GM10266 (cell line): ENCODE measurements at regions not wholly inside any gene's neighbourhood (a gene's known extent, or its start where the extent isn't known, plus 50 kb on each side); places are given as distances from the start of the nearest gene placed in this dataset.

Source experiments
- DNase-seq: peaks from one replicate; pipeline ENCODE4 v3.0.0; 2012; ENCODE audit errors: extremely low spot score
- TF ChIP-seq, protein P1 (sequence below): IDR thresholded peaks from 2 replicates; pipeline ENCODE4 v1.5.1; 2012; ENCODE audit warnings: mild to moderate bottlenecking, low read depth; ENCODE audit not compliant: control insufficient read depth, insufficient read depth; ENCODE audit errors: missing control alignments

DNA sequence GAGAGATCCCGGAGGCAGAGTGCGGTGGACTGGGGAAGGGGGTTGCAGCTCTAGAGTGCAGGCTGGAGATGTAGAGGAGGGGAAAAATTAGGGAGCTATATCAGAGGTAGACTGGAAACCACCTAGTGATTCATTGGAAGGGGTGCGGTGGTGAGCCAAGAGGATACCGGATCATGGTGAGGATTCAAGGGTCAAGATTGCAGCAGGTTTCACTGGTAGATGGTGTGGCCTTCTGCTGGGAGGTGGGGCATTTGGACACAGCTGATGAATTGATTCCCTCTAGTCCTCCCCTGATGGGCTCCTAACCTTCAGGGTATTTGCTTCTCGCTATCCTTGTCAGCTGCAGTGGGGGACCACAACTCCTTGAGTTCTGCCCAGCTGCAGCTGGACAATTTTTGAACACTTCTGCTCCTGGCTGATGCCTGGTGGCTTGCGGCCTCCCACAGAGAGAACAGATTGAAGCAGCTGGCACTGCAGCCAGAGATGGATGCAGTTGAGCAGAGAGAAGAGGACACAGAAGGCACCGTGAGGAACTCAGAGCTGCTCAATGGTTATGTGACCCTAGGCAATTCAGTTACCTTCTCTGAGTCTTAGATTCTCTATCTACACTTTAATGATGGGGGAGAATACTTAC, 134.4 kb upstream of the ABCA1 start:
- DNase-seq, result no peak
- TF ChIP-seq, protein P1, sequence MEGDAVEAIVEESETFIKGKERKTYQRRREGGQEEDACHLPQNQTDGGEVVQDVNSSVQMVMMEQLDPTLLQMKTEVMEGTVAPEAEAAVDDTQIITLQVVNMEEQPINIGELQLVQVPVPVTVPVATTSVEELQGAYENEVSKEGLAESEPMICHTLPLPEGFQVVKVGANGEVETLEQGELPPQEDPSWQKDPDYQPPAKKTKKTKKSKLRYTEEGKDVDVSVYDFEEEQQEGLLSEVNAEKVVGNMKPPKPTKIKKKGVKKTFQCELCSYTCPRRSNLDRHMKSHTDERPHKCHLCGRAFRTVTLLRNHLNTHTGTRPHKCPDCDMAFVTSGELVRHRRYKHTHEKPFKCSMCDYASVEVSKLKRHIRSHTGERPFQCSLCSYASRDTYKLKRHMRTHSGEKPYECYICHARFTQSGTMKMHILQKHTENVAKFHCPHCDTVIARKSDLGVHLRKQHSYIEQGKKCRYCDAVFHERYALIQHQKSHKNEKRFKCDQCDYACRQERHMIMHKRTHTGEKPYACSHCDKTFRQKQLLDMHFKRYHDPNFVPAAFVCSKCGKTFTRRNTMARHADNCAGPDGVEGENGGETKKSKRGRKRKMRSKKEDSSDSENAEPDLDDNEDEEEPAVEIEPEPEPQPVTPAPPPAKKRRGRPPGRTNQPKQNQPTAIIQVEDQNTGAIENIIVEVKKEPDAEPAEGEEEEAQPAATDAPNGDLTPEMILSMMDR, result no peak

DNA sequence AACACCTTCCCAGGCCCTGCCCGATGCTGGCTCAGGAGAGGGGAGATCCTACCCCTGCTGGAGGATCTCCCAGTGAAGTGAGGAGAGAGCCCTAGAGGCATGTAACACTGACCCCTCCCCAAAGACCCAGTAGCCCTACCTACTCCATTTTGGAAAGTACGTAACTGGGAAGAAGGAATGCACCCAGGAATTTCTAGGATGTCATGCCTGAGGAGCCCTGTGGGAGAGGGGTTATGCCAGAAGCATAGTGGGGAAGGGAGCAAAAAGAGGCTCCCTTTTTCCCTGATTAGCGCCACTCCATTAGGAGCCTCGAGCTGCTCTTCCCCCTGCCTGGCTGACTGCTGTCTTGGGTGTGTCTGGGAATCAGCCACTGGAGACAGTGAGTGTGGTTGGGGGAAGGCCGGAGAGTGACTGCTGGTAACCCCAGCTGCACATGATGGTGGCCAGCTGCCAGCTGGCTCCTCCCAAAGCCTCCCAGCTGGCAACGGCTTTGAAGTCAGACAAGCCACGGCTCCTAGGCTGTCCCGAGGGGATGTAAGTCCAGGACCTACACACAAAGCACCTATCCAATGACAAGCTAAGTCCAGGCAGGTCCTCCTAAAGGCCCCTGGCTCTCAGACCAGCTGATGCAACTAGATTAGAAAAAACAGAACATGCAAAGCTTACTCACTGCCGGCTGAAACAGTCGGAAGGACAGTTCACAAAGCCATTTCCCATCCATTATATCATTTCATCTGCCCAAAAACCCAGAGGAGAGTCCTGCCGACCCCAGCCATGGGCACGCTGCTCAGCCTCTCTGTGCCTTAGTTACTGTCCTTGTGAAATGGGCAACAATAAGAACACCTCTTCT, 136.5 kb upstream of the ABCA1 start:
- TF ChIP-seq, protein P1, result no peak
- DNase-seq, result no peak

DNA sequence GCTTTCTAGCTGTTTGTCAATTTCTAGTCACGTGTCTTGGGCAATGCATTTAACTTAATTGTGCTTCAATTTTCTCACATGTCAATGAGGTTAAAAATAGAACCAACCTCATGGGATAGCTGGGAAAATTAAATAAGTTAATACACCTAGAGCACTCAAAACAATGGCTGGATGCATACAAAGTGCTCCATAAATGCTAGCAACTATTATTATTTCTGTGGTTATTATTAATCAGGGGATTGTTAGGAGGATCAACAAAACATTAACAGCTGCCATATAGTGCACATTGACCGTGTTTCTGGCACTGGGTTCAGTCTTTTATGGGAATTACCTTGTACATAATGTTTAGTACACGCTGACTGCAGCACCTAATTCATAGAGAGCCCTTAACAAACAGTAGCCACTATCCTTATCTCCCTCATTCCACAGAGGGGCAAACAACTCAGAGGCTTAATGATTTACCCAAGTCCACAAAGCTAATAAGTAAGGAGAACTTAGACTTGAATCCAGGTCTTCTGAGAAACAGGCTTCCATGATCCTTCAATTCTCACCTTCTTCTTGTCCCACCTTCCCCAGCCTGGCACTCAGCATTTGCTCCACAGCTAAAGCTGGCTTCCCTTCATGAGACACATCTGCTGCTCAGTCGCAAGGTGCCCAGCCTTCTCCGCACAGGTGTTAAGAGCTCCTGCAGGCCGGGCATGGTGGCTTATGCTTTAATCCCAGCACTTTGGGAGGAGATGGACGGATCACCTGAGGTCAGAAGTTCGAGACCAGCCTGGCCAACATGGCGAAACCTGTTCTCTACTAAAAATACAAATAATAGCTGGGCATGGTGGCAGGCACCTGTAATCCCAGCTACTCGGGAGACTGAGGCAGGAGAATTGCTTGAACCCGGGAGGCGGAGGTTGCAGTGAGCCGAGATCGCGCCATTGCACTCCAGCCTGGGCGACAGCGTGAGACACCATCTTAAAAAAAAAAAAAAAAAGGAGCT, 137.4 kb upstream of the ABCA1 start:
- TF ChIP-seq, protein P1, result no peak
- no peak for DNase-seq

DNA sequence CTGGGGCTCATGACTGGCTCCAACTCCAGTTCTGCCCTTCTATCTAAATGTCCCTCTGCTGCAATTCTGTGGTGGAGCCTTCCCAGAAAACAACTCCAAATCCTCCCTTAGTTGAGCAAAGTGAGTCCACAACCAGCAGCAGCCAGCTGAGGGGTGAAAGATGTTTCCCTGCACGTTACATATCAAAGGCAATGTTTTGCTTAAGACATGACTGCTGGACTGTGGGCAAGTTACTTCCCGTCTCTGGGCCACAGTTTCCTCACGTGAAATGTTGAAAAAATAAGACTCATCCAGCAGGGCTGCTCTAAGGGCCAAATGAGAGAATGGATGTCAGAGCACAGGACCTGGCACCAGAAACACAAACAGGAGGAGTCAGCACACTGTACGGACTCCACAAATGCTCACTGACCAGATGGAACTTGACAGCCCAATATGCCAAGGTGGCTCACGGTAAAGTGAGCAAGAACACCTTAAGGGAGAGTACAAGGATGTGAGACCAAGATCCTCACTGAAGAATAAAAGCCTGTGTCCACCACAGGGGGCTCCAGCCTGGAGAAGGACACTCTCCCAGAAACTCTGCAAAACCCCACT, 138.4 kb upstream of the ABCA1 start:
- TF ChIP-seq, protein P1, result no peak
- no peak for DNase-seq

DNA sequence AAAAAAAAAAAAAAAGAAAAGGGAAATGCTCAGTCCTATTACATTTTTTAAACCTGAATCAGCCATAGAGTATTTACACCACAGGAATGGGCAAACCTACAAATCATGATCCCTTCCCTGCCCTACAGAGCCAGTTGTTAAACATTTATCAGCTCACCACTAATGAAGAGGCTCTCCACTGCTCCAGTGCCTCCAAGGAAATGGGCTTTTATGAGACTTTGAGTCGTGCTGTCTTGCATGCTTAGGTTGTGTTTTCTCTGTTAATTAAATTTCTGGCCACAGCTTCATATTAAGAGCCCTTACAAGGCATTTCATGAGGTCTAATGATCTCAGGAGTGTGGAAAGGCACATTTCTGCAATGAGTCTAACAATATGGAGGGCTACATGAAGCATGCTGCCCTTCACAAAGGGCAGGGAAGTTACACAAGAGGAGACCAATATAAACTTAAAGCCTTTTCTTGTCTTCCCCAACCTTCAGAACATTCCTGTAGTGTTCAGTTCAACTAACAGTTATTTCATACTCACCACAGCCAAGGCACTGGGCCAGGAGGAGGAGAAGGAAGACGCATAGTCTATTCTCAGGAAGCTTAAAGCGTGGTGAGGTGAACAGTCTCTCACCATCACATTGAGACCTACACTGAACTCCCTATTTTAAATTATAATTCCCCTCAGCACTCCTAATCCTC, 140.1 kb upstream of the ABCA1 start:
- DNase-seq, result no peak
- TF ChIP-seq, protein P1, result no peak

DNA sequence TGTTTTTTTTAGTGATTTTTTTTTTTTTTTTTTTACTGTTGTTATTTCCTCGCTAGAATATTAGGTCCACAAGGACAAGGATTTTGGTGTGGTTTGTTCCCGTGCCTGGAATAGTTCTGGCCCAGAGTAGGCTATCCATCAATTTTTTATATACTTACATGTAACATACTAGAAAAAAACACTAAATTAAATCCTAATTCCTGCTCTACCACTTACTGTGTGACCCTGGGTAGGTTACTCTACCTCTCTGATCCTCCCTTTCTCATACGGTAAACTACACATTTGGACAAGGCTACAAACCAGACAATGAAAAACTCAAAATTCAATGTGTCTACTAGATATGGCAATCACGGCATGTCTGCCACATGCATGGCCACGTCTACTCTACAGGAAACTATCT, 141.3 kb upstream of the ABCA1 start:
- no peak for DNase-seq

More for the DNA sequence above, 141.3 kb upstream of the ABCA1 start:
- TF ChIP-seq, protein P1, result no peak
